NCI-H748 treated with DMSO at 0.1 percent for 48 hours (cell line): ENCODE measurements at regions not wholly inside any gene's neighbourhood (a gene's known extent, or its start where the extent isn't known, plus 50 kb on each side); places are given as distances from the start of the nearest gene placed in this dataset.
"Not testable (repeated sequence)": the region's sequence is repeated elsewhere in the genome, so short reads cannot be mapped to it uniquely, and the experiment has no call there.

ENCODE experiments used
- DNase-seq: peaks from one replicate; lab custom pipeline; 2025; lab: John Stamatoyannopoulos, UW

GRCh38 chr5:56732121-56732520, 83.2 kb upstream of the MAP3K1 start:
- DNase-seq, result no peak

- not testable (repeated sequence) for DNase-seq
These were observed 83.9 kb upstream of the MAP3K1 start for GRCh38 chr5:56731473-56731872.

GRCh38 chr5:56729488-56729887, 85.9 kb upstream of the MAP3K1 start:
- no peak for DNase-seq

- no peak for DNase-seq
These were observed 89.5 kb upstream of the MAP3K1 start for GRCh38 chr5:56725711-56726411.

- not testable (repeated sequence) for DNase-seq
These were observed 90.5 kb upstream of the MAP3K1 start for GRCh38 chr5:56724857-56725256.

GRCh38 chr5:56722317-56722716, 93.0 kb upstream of the MAP3K1 start:
- DNase-seq, result no peak

GRCh38 chr5:56717253-56717987, 97.9 kb upstream of the MAP3K1 start:
- DNase-seq, result no peak

GRCh38 chr5:56715986-56716385, 99.4 kb upstream of the MAP3K1 start:
- DNase-seq, result no peak

GRCh38 chr5:56712895-56713591, 102.3 kb upstream of the MAP3K1 start:
- DNase-seq, result no peak

- no peak for DNase-seq
These were observed 104.3 kb upstream of the MAP3K1 start for GRCh38 chr5:56710826-56711590.

- DNase-seq, result no peak
These were observed 108.8 kb upstream of the MAP3K1 start for GRCh38 chr5:56706504-56706903.

- no peak for DNase-seq
These were observed 110.1 kb upstream of the MAP3K1 start for GRCh38 chr5:56705217-56705616.

GRCh38 chr5:56703952-56704351, 111.4 kb upstream of the MAP3K1 start:
- DNase-seq, result no peak

GRCh38 chr5:56700711-56701110, 114.6 kb upstream of the MAP3K1 start:
- no peak for DNase-seq

- no peak for DNase-seq
These were observed 115.8 kb upstream of the MAP3K1 start for GRCh38 chr5:56699538-56699937.

- no peak for DNase-seq
These were observed 116.6 kb upstream of the MAP3K1 start for GRCh38 chr5:56698463-56699381.

GRCh38 chr5:56696900-56697299, 118.4 kb upstream of the MAP3K1 start:
- no peak for DNase-seq

GRCh38 chr5:56693220-56693579, 122.1 kb upstream of the MAP3K1 start:
- DNase-seq, result no peak

GRCh38 chr5:56692359-56693219, 122.8 kb upstream of the MAP3K1 start:
- no peak for DNase-seq

GRCh38 chr5:56688402-56688801, 126.9 kb upstream of the MAP3K1 start:
- DNase-seq, result no peak
